ENCODE measurements at regions not wholly inside any gene's neighbourhood (a gene's known extent, or its start where the extent isn't known, plus 50 kb on each side); places are given as distances from the start of the nearest gene placed in this dataset.

DNA sequence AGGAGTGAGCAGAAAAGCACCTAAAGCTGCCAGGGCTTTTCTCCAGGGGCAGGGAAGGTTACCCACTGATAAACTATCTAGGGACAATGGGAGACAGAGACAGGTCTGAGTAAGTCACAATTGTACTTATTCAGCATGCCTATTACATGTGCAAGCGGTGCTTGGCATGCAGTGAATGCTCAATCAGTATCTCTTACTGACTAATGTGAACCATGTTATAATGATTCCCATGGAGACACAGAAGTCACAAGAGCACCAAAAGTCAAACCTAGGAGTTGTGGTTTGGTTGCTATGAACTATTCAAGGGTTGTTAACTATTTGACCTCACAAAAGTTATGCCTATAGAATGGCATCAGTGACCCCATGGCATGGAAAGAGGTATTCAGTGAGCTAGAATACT, 50.0 kb upstream of the RASGRP1 start:
- H3K4me3 Mint-ChIP-seq, result no peak overlapping the region
- H3K9me3 Mint-ChIP-seq, result peaks cover 2% of the 10 kb centered on the region
- H3K27ac Mint-ChIP-seq, result peak overlapping the region; percentile 34
- DNase-seq, result no peak
- H3K27me3 Mint-ChIP-seq, result no peaks in the 10 kb centered on the region
- peaks cover 54% of the 10 kb centered on the region for H3K4me1 Mint-ChIP-seq (ENCODE audit: low read depth)
- H3K36me3 Mint-ChIP-seq (ENCODE audit: low read depth), result peaks cover 5% of the 10 kb centered on the region

DNA sequence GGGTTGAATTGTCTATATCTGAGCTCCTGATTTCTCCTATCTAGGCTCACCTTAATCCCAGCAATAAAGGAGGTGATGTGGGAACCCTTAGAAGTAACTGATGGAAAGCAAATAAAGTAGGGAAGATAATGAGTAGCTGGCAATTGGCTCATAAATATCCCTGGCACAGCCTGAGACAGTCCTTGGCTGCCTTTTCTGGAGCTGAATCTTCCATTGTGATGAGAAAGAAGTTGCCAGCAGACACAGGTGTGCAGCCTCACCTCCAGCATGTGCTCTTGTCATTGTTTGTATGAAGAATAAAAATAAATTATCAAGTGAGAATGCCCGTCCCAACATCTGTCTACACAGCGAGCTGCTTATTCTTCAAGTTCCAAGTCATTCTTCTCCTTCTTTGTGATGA, 53.2 kb upstream of the RASGRP1 start:
- H3K36me3 Mint-ChIP-seq (ENCODE audit: low read depth), result peaks cover 1% of the 10 kb centered on the region
- no peak for DNase-seq
- no peaks in the 10 kb centered on the region for H3K9me3 Mint-ChIP-seq
- no peak overlapping the region for H3K27ac Mint-ChIP-seq
- H3K4me1 Mint-ChIP-seq (ENCODE audit: low read depth), result peaks cover 39% of the 10 kb centered on the region
- H3K27me3 Mint-ChIP-seq, result no peaks in the 10 kb centered on the region
- H3K4me3 Mint-ChIP-seq, result no peak overlapping the region

- Mint-ChIP-seq H3K27ac (no peak overlapping the region), H3K27me3 (no peaks in the 10 kb centered on the region), H3K9me3 (no peaks in the 10 kb centered on the region), H3K36me3 (ENCODE audit: low read depth) (no peaks in the 10 kb centered on the region), H3K4me1 (ENCODE audit: low read depth) (peaks cover 38% of the 10 kb centered on the region), H3K4me3 (no peak overlapping the region)
- no peak for DNase-seq
Observed at GRCh38 chr15:38618242-38618955, 53.8 kb upstream of the RASGRP1 start.

- no peaks in the 10 kb centered on the region for H3K36me3 Mint-ChIP-seq (ENCODE audit: low read depth)
- H3K4me3 Mint-ChIP-seq, result no peak overlapping the region
- peaks cover 37% of the 10 kb centered on the region for H3K4me1 Mint-ChIP-seq (ENCODE audit: low read depth)
- H3K27me3 Mint-ChIP-seq, result no peaks in the 10 kb centered on the region
- H3K9me3 Mint-ChIP-seq, result no peaks in the 10 kb centered on the region
- no peak for DNase-seq
- H3K27ac Mint-ChIP-seq, result no peak overlapping the region
Observed at GRCh38 chr15:38620098-38620497, 55.5 kb upstream of the RASGRP1 start.

DNA sequence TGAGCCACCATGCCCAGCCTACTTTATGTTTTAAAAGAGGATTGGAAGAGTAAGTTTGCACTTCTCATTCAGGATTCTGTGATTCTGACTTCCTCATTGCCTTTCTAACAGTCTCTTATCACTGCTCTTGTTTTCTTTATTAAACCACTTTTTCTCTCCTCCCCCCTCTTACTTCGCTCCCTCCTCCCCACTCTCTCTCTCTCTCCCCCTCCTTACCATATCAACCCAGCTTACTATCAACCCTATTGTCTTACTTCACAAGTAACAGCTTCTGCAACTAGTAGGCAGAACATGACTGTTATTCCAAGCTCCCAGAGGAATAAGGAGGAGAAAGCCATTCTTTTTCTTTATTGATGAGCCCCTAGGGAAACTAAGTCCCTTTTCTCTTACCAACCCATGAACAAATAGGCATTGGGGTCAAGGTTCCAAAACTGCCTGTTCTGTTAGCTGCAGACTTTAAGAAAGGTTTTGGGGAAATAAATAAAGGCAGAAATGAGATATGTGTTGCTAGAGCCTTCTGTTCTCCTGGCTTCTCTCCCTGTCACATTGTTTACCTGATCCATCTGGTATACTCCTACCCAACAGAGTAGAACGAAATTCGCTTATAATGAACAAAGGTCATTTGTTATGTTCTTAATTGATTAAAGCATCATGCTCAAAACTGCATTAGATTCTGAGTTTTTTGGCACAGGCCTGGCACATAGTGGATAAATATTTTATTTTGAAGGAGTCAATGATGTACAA, 56.4 kb upstream of the RASGRP1 start:
- peaks cover 37% of the 10 kb centered on the region for H3K4me1 Mint-ChIP-seq (ENCODE audit: low read depth)
- no peak for DNase-seq
- no peaks in the 10 kb centered on the region for H3K9me3 Mint-ChIP-seq
- H3K27me3 Mint-ChIP-seq, result no peaks in the 10 kb centered on the region
- peak overlapping the region; percentile 29 for H3K27ac Mint-ChIP-seq
- H3K4me3 Mint-ChIP-seq, result no peak overlapping the region
- H3K36me3 Mint-ChIP-seq (ENCODE audit: low read depth), result no peaks in the 10 kb centered on the region

DNA sequence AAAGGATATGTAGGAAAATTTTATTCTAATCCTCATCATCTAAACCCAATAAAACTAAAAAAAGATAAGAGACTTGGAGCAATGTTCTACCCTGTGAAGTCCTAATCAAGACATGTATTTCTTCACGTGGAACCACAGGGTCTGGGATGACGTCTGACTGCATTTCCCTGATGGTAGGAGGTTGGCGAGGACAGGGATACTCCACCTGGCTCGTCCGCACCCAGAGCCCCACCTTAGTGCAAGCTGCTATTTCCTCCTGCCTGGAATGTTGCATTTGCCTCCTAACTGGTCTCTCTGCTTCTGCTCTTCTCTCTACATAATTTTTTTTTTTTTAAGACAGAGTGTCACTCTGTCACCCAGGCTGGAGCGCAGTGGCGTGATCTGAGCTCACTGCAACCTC, 57.7 kb upstream of the RASGRP1 start:
- Mint-ChIP-seq H3K27me3 (no peaks in the 10 kb centered on the region), H3K4me3 (no peak overlapping the region), H3K27ac (no peak overlapping the region), H3K9me3 (no peaks in the 10 kb centered on the region), H3K36me3 (ENCODE audit: low read depth) (no peaks in the 10 kb centered on the region), H3K4me1 (ENCODE audit: low read depth) (peaks cover 49% of the 10 kb centered on the region)
- no peak for DNase-seq

- no peaks in the 10 kb centered on the region for H3K27me3 Mint-ChIP-seq
- no peak overlapping the region for H3K27ac Mint-ChIP-seq
- H3K36me3 Mint-ChIP-seq (ENCODE audit: low read depth), result no peaks in the 10 kb centered on the region
- no peak for DNase-seq
- no peak overlapping the region for H3K4me3 Mint-ChIP-seq
- H3K9me3 Mint-ChIP-seq, result no peaks in the 10 kb centered on the region
- peaks cover 50% of the 10 kb centered on the region for H3K4me1 Mint-ChIP-seq (ENCODE audit: low read depth)
Observed at GRCh38 chr15:38622908-38623307, 58.3 kb upstream of the RASGRP1 start.

DNA sequence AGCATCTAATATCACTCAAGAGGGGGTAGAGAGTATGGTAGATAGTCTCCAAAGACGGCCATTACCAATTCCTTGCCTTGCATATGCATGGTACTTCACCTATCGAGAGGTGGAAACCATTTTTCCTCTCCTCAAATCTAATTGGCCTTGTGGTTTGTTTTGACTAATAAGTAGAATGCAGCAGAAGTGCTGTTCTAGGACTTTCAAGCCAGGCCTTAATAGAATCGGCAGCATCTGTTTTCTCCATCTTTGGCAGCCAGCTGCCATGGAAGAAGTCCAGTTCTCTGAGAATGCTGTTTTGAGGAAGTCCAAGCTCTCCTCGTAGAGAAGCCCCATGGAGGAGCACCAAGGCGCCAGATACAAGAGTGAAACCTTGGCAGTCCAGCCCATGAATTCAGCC, 59.1 kb upstream of the RASGRP1 start:
- DNase-seq, result no peak
- no peaks in the 10 kb centered on the region for H3K27me3 Mint-ChIP-seq
- no peaks in the 10 kb centered on the region for H3K9me3 Mint-ChIP-seq
- H3K27ac Mint-ChIP-seq, result no peak overlapping the region
- H3K4me1 Mint-ChIP-seq (ENCODE audit: low read depth), result peaks cover 56% of the 10 kb centered on the region
- no peak overlapping the region for H3K4me3 Mint-ChIP-seq
- H3K36me3 Mint-ChIP-seq (ENCODE audit: low read depth), result no peaks in the 10 kb centered on the region

GRCh38 chr15:38624244-38625205, 59.9 kb upstream of the RASGRP1 start:
- no peaks in the 10 kb centered on the region for H3K27me3 Mint-ChIP-seq
- no peaks in the 10 kb centered on the region for H3K9me3 Mint-ChIP-seq
- DNase-seq, result no peak
- peaks cover 59% of the 10 kb centered on the region for H3K4me1 Mint-ChIP-seq (ENCODE audit: low read depth)
- no peaks in the 10 kb centered on the region for H3K36me3 Mint-ChIP-seq (ENCODE audit: low read depth)
- H3K4me3 Mint-ChIP-seq, result no peak overlapping the region
- H3K27ac Mint-ChIP-seq, result no peak overlapping the region

DNA sequence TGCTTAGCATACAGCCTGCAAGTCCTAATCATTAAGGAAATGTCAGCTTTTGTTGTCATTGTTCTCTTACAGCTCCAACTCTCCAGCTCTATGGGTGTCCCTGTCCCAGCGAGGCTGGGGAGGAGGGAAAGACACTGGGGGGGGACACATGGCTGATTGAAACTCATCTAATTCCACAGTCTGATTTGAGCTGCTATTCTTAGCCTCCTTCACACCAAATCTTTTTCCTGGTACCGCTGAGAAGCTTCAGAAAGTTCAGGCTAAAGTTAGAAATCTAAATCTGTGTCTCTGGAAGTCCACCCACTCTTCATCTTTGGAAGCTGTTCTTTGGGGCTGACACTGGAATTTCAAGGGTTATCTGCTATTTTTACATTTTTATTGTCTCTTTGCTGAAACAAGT, 61.3 kb upstream of the RASGRP1 start:
- H3K4me3 Mint-ChIP-seq, result no peak overlapping the region
- DNase-seq, result no peak
- peaks cover 62% of the 10 kb centered on the region for H3K4me1 Mint-ChIP-seq (ENCODE audit: low read depth)
- H3K27me3 Mint-ChIP-seq, result no peaks in the 10 kb centered on the region
- no peaks in the 10 kb centered on the region for H3K36me3 Mint-ChIP-seq (ENCODE audit: low read depth)
- no peak overlapping the region for H3K27ac Mint-ChIP-seq
- no peaks in the 10 kb centered on the region for H3K9me3 Mint-ChIP-seq

DNA sequence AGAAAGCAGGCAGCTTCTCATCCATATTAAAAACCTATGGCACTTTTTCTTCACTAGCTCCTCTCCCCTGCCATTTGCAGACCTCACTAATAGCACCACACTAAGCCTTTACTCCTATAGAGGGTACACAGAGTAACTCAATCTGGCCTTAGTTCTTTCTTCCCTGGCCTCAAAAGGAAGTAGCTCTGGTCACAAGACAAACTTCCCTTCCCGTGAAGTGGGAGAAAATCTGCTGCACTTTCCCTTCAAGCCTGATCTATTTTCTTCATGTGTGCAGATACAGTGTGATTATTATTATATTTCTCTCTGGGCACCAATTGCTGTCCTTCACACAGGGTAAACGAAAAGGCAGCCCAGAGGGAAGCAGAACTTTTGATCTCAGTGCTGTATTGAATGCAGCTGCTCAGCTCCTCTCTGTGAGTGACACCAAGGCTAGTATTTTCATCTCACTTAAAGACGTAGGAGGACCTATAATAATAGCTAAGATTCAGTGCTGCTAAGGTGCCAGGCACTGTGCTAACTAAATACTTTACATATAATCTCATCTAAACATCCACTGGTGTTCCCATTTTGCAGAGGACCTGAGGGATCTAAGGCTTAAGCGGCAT, 61.9 kb upstream of the RASGRP1 start:
- H3K27ac Mint-ChIP-seq, result no peak overlapping the region
- no peaks in the 10 kb centered on the region for H3K27me3 Mint-ChIP-seq
- no peaks in the 10 kb centered on the region for H3K9me3 Mint-ChIP-seq
- DNase-seq, result no peak
- H3K4me3 Mint-ChIP-seq, result no peak overlapping the region
- no peaks in the 10 kb centered on the region for H3K36me3 Mint-ChIP-seq (ENCODE audit: low read depth)
- peaks cover 64% of the 10 kb centered on the region for H3K4me1 Mint-ChIP-seq (ENCODE audit: low read depth)

- no peaks in the 10 kb centered on the region for H3K36me3 Mint-ChIP-seq (ENCODE audit: low read depth)
- no peak for DNase-seq
- no peak overlapping the region for H3K27ac Mint-ChIP-seq
Observed at GRCh38 chr15:38627689-38628277, 63.2 kb upstream of the RASGRP1 start.

DNA sequence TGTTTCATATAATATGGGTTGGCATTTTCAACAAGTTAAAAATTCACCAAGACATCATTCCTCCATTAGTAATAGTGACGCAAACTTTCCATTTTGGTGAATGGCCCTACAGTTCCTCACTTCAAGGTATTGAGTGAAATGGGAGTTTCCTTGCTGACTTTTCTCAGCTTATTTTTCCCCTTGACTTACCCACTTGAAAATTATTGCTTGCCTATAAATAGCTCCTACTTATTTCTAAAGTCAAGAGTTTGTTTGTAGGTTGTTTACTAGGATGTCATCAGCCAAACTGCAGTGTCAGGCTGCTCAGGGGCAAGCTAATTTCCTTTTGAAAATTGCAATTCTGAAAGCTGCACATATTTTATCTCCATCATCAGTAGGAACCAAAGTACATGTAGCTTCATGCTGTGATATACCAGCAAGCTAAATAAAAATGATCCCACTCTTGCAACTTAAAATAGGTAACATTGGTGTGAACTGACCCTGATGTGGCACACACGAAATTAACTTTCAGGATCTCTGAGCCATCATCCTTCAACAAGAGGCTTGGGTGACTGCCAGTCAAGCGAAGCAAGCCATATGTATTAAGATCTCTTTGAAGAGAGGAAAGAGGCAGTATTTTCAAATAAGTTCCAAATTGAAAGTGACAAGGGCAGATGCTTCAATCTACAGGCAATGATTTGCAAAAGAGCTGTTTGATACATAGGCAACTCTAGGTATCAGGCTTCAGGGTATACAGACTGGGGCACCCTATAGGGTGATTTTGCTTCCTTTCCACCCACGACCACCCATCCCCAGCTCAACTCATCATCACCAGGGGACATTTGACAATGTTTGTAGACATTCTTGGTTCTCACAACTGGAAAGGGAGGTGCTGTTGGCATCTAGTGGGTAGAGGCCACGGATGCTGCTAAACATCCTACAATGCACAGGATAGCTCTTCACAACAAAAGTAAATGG, 66.8 kb upstream of the RASGRP1 start:
- Mint-ChIP-seq H3K4me1 (ENCODE audit: low read depth) (peaks cover 61% of the 10 kb centered on the region), H3K9me3 (no peaks in the 10 kb centered on the region), H3K36me3 (ENCODE audit: low read depth) (no peaks in the 10 kb centered on the region), H3K4me3 (peak overlapping the region; percentile 1), H3K27ac (peak overlapping the region; percentile 89), H3K27me3 (no peaks in the 10 kb centered on the region)
- no peak for DNase-seq

More at GRCh38 chr15:38627689-38628277, 63.2 kb upstream of the RASGRP1 start:
- Mint-ChIP-seq H3K4me1 (ENCODE audit: low read depth) (peaks cover 71% of the 10 kb centered on the region), H3K9me3 (no peaks in the 10 kb centered on the region), H3K27me3 (no peaks in the 10 kb centered on the region), H3K4me3 (no peak overlapping the region)
